ENCODE measurements at regions not wholly inside any gene's neighbourhood (a gene's known extent, or its start where the extent isn't known, plus 50 kb on each side); places are given as distances from the start of the nearest gene placed in this dataset.
"Not testable (repeated sequence)": the region's sequence is repeated elsewhere in the genome, so short reads cannot be mapped to it uniquely, and the experiment has no call there.

- DNase-seq (ENCODE audit: low read depth), result no peak
Observed at GRCh38 chr12:67535176-67535575, 113.4 kb upstream of the DYRK2 start.

- no peak for DNase-seq (ENCODE audit: low read depth)
Observed at GRCh38 chr12:67535971-67536370, 112.6 kb upstream of the DYRK2 start.

DNA sequence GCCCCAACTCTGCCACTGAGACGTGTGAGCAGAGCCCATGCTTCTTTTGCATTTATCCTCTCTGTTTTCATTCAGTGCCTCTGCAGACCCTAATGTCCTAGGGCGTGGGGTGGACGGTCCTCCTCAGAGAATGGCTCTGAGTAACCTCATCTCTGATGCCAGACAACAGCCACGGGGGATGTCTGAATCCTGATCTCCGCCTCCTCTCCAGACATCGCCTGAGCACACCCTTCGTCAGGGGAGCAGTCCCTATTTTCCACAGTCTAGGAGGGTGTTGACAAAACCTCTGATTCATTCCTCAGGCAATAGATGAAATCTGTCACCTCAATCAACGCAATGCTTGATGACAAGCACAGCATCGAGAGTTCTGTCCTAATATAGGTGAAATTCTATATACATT is 109.2 kb upstream of the DYRK2 start:
- DNase-seq (ENCODE audit: low read depth), result no peak

- no peak for DNase-seq (ENCODE audit: low read depth)
Observed at GRCh38 chr12:67539946-67540345, 108.6 kb upstream of the DYRK2 start.

GRCh38 chr12:67540920-67541624 is 107.5 kb upstream of the DYRK2 start:
- no peak for DNase-seq (ENCODE audit: low read depth)

- no peak for DNase-seq (ENCODE audit: low read depth)
Observed at GRCh38 chr12:67541625-67541991, 106.9 kb upstream of the DYRK2 start.

DNA sequence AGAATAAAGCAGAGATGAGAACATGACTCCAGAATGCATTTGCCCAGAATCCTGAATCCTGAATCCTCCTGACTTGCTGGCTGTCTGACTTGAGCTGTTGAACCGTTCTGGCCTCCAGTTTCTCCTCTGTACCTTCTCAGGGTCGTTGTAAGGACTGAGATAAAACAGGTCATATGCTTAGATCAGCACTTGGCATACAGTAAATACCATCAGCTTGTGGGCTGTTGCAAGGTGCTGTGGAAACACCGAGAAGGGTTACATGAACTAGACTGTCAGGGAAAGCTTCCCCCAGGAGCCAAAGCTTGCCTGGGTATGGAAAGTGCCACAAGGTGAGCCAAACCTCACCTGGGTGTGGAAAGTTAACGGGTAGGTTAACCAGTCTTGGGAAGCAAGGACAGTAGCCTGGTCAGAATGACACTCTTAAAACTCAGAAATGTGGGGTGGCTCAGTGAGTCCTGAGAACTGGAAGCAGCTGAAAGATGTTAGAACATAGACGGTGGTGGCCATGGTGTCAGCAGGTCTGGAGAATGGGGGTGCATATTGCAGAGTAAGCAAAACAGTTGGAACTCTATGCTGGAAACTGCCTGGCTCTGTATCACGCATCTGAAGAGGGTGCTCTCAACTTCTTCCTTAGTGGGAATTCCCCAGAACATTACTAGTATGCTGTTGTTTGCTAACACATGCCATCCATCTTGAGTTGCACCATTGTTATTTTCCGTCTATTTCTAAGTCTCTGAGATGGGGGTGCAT is 105.3 kb upstream of the DYRK2 start:
- no peak for DNase-seq (ENCODE audit: low read depth)

GRCh38 chr12:67545298-67545697 is 103.2 kb upstream of the DYRK2 start:
- DNase-seq (ENCODE audit: low read depth), result no peak

DNA sequence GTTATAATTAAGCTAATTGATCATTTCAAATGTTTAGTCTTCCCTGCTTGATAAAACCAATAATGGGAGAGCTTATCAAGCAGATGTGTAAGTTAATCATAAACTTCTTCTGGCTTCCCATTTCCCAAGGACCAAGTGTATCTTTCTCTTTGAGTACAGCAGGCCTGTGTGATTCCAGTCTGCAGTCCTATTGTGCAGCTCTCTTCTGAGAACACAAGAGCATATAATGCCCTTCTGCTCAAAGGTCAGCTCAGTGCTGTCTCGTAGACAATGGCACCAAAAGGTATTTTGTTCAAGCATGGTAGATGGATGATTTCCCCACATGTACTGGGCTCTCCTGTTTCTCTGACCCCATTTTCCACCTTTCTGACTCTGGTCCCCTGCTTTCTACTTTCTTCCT is 101.8 kb upstream of the DYRK2 start:
- DNase-seq (ENCODE audit: low read depth), result no peak

DNA sequence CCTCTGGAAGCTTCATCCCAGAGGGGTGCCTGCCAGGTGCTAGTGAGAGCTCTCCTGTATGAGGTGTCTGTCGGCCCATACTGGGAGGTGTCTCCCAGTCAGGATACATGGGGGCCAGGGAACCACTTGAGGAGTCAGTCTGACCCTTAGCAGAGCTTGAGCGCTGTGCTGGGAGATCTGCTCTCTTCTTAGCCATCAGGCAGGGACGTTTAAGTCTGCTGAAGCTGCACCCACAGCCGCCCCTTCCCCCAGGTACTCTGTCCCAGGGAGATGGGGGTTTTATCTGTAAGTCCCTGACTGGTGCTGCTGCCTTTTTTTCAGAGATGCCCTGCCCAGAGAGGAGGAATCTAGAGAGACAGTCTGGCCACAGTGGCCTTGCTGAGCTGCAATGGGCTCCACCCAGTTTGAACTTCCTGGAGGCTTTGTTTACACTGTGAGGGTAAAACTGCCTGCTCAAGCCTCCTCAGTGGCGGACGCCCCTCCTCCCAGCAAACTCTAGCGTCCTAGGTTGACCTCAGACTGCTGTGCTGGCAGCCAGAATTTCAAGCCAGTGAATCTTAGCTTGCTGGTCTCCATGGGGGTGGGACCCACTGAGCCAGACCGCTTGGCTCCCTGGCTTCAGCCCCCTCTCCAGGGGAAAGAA is 93.3 kb upstream of the DYRK2 start:
- not testable (repeated sequence) for DNase-seq (ENCODE audit: low read depth)

DNA sequence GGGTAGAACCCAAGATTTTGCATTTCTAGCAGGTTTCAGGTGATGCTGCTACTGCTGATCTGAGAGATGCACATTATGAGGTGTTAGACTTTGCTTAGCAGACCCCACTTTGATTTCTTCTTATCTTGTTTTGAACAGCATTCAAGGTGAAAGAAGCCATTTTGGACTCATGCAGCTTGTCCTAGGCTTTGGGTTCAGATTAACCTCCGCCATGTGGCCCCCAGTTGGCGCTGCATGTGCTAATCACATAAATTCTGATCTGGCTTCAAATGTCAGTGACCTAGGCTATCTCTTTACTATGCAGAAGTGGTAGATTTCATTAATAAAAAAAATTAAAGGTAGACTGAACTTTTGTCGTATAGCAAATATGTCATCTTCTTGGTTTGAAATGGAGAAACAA is 89.8 kb upstream of the DYRK2 start:
- DNase-seq (ENCODE audit: low read depth), result no peak

GRCh38 chr12:67559751-67560150 is 88.8 kb upstream of the DYRK2 start:
- no peak for DNase-seq (ENCODE audit: low read depth)

- no peak for DNase-seq (ENCODE audit: low read depth)
Observed at GRCh38 chr12:67562513-67563287, 85.8 kb upstream of the DYRK2 start.

GRCh38 chr12:67568055-67568454 is 80.5 kb upstream of the DYRK2 start:
- no peak for DNase-seq (ENCODE audit: low read depth)

DNA sequence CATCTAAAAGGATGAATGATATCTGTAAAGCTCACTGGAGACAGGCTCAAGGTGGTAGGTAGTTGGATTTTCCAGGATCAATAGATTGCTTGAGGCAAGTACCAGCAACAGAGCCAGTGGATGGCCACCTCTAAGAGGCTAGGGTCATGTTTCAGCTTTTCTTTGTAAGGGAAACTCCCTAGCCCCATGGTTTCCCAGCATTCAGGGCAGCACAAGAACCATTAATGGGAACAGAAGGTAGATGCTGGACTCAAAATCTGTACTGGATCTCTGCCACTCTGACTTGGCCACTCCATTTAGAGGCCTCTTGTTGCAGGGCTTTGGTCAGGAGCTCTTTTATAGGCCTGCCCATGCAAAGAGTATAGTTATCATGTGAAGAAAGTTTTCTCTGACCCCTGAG is 76.1 kb upstream of the DYRK2 start:
- DNase-seq (ENCODE audit: low read depth), result no peak

DNA sequence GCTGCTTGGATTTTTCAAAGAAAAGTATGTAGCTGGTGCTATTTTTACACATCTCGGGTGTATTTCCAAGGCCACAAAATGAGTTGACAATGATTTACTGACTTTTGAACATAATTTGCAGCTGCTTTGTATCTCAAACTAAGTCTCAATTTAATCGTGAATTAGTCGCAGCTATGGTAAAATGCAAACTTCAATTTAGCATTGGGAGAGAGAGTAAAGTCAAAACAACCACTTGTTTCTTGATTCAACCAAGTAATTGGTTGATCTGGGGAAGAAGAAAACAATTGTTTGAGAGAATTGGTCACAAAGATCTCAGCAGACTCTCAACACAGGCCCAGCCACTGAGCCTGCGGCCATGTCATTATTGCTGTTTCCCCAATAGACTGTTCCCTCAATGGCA is 75.0 kb upstream of the DYRK2 start:
- no peak for DNase-seq (ENCODE audit: low read depth)

- DNase-seq (ENCODE audit: low read depth), result no peak
Observed at GRCh38 chr12:67578976-67579661, 69.4 kb upstream of the DYRK2 start.

- no peak for DNase-seq (ENCODE audit: low read depth)
Observed at GRCh38 chr12:67579662-67580003, 68.9 kb upstream of the DYRK2 start.

GRCh38 chr12:67582238-67582834 is 66.2 kb upstream of the DYRK2 start:
- no peak for DNase-seq (ENCODE audit: low read depth)

GRCh38 chr12:67582844-67583243 is 65.7 kb upstream of the DYRK2 start:
- no peak for DNase-seq (ENCODE audit: low read depth)

GRCh38 chr12:67586951-67587350 is 61.6 kb upstream of the DYRK2 start:
- no peak for DNase-seq (ENCODE audit: low read depth)

DNA sequence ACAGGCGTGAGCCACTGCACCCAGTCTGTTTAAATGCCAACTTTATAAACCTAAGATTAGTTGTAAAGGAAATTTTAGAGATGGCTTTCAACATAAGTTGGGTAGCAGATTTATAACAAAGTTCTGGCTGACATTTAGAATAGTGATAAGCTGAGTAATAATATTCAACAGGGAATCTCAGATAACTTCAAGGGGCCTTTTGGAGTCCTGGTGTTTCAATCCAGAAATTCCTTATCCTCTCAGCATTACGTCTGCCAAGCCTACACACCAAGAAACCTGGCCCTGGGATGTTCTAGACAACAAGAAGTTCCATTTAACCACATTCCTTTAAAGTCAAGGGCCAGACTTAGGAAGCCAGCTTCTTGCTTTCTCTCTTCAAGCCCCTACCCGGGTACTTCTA is 59.5 kb upstream of the DYRK2 start:
- no peak for DNase-seq (ENCODE audit: low read depth)
